HepG2 (cell line): ENCODE measurements at regions not wholly inside any gene's neighbourhood (a gene's known extent, or its start where the extent isn't known, plus 50 kb on each side); places are given as distances from the start of the nearest gene placed in this dataset.

ENCODE experiments used
- ATAC-seq: fragments of 200-7000 bp; cut with Tn5 transposase; 3 replicates; pipeline ENCODE4 v1.9.1; 2020; ENCODE audit warnings: mild to moderate bottlenecking, moderate library complexity
- BruUV-seq: library from RNA; stranded (reverse); fragments of 400-500 nt; replicated peaks from 2 replicates; lab custom pipeline; 2021; lab: Mats Ljungman, UMichigan
- CTCF ChIA-PET: fragments of 300-600 bp; formaldehyde crosslinking; extraction: SDS; loops from one replicate; lab custom pipeline; 2021; ENCODE audit warnings: low total read pairs, inconsistent platforms, low intra/inter-chr PET ratio; lab: Yijun Ruan, JAX
- POLR2A ChIA-PET: fragments of 350-600 bp; sonication (Branson Sonifier 250); formaldehyde crosslinking; loops from one replicate; lab custom pipeline; 2020; ENCODE audit warnings: antibody characterized with exemption, inconsistent platforms; lab: Yijun Ruan, JAX
- DNase-seq: peaks from one replicate; pipeline ENCODE4 v3.0.0-alpha.2; 2015; ENCODE audit warnings: low spot score
- FAIRE-seq: peaks from 3 replicates; lab custom pipeline; 2011; peaks lifted over from hg19 to GRCh38; lab: Jason Lieb, UNC
- H2AFZ ChIP-seq: one replicate; pipeline ENCODE4 v1.6.1; 2011; ENCODE audit warnings: low read length, inconsistent platforms
- H3K27ac ChIP-seq: fragments of 300-600 bp; 3 replicates; pipeline ENCODE4 v1.8.0; 2011; ENCODE audit warnings: mixed run types, mild to moderate bottlenecking, mixed read lengths, low read length, inconsistent platforms; ENCODE audit not compliant: insufficient read depth; ENCODE audit errors: extremely low read length
- H3K27me3 ChIP-seq, 2 experiments: fragments of 200-600 bp in 1 of 2; 2 replicates in 1 of 2; 3 replicates in 1 of 2; pipeline versions ENCODE4 v1.6.0 to v1.8.0; 2011; ENCODE audit warnings: low read length in 2 of 2, mild to moderate bottlenecking in 2 of 2, moderate library complexity in 2 of 2, inconsistent platforms in 1 of 2; ENCODE audit not compliant: insufficient read depth in 2 of 2, control insufficient read depth in 1 of 2
- H3K36me3 ChIP-seq, 2 experiments: fragments of 200-600 bp in 1 of 2; replicated peaks in 1 of 2; 2 replicates in 1 of 2; 3 replicates in 1 of 2; pipeline versions ENCODE4 v1.5.1 to v1.8.0; 2011; ENCODE audit warnings: low read length in 2 of 2, inconsistent platforms in 1 of 2; ENCODE audit not compliant: insufficient read depth in 2 of 2, control insufficient read depth in 1 of 2
- H3K4me1 ChIP-seq: 2 replicates; pipeline ENCODE4 v1.5.1; 2012; ENCODE audit warnings: low read length, inconsistent platforms; ENCODE audit not compliant: insufficient read depth
- H3K4me2 ChIP-seq: 2 replicates; pipeline ENCODE4 v1.6.0; 2011; ENCODE audit warnings: low read depth, low read length, inconsistent platforms
- H3K4me3 ChIP-seq, 3 experiments: fragments of 200-600 bp in 1 of 3; sonication (generic), shearing (Covaris generic) in 1 of 3; replicated peaks in 1 of 3; 2 replicates each; pipeline ENCODE4 v1.5.1; 2011 to 2016; ENCODE audit warnings: low read length in 3 of 3, inconsistent platforms in 2 of 3, low read depth in 2 of 3, mild to moderate bottlenecking in 2 of 3, control low read depth in 1 of 3, mixed read lengths in 1 of 3; ENCODE audit not compliant: insufficient read depth in 1 of 3
- H3K79me2 ChIP-seq: one replicate; pipeline ENCODE4 v1.6.1; 2011; ENCODE audit warnings: low read length, inconsistent platforms; ENCODE audit not compliant: insufficient read depth
- H3K9ac ChIP-seq: 2 replicates; pipeline ENCODE4 v1.6.0; 2011; ENCODE audit warnings: mild to moderate bottlenecking, low read depth, low read length, inconsistent platforms; ENCODE audit not compliant: insufficient read depth
- H3K9me3 ChIP-seq: 2 replicates; pipeline ENCODE4 v1.5.1; 2012; ENCODE audit warnings: mild to moderate bottlenecking, low read length
- H4K20me1 ChIP-seq: 2 replicates; pipeline ENCODE4 v1.6.0; 2011; ENCODE audit warnings: inconsistent platforms, mild to moderate bottlenecking, low read length, moderate library complexity; ENCODE audit not compliant: insufficient read depth
- MAFF ChIP-seq: IDR thresholded peaks from 2 replicates; pipeline ENCODE4 v1.6.1; 2011; ENCODE audit warnings: low read depth, low read length, improper control_type of control experiment
- MAFK ChIP-seq, 2 experiments: IDR thresholded peaks in 1 of 2; conservative IDR thresholded peaks in 1 of 2; 2 replicates each; pipeline ENCODE4 v1.6.1; 2011; ENCODE audit warnings: improper control_type of control experiment in 2 of 2, low read length in 2 of 2
- RAD21 ChIP-seq: fragments of 450-650 bp; formaldehyde crosslinking; IDR thresholded peaks from 2 replicates; pipeline ENCODE4 v1.5.0; 2020; ENCODE audit warnings: mild to moderate bottlenecking
- SUZ12 ChIP-seq: fragments of 150-350 bp; IDR thresholded peaks from 2 replicates; pipeline ENCODE4 v1.6.1; 2014; ENCODE audit warnings: low read depth, low read length
- whole genome bisulfite sequencing: methylation state at CpG from one replicate; pipeline ENCODE4 v1.1.6; 2017; ENCODE audit warnings: low lambda C conversion rate; 5-methylcytosine and 5-hydroxymethylcytosine counted together
- in situ Hi-C: cut with HindIII; loops from 2 replicates; pipeline ENCODE4 v1.10.0; 2017; ENCODE audit warnings: low pct_unique_long_range_greater_than_20kb; ENCODE audit not compliant: extremely low pct_ligation_motif_present
- intact Hi-C: fragments of 100-400 bp; cut with micrococcal nuclease; formaldehyde crosslinking; loops from one replicate; pipeline ENCODE4 v1.10.0; 2022; ENCODE audit not compliant: unreplicated experiment
- TF ChIP-seq, protein P1 (sequence below): IDR thresholded peaks from 2 replicates; pipeline ENCODE4 v1.6.1; 2016; ENCODE audit warnings: low read depth, borderline replicate concordance
- TF ChIP-seq, protein P2 (sequence below): sonication (generic); formaldehyde crosslinking; IDR thresholded peaks from 2 replicates; pipeline ENCODE4 v1.5.1; 2020; ENCODE audit warnings: missing genetic modification reagents, mild to moderate bottlenecking, borderline replicate concordance

DNA sequence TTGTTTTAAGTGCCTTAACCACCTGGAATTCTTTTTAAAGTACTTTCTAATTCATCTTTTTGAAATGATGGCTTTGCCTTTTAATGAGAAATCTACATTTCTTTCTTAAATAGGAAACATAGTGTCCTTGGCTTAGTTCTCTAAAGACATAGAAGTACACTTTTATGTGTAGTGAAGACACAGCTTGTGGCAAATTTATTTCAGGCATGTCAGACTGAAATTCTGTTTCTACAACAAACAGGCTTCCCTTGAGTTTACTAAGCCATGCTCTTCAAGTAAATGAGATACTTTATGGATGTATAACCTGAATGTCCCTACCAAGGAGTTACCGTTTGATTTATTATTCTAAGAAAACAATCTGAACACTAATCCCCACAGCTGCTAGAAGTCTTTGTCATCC, 136.9 kb upstream of the MAGI2 start (continued):
- TF ChIP-seq, protein P1, sequence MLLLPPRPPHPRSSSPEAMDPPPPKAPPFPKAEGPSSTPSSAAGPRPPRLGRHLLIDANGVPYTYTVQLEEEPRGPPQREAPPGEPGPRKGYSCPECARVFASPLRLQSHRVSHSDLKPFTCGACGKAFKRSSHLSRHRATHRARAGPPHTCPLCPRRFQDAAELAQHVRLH (CRISPR knock-in tag), result no peak
- TF ChIP-seq, protein P2, sequence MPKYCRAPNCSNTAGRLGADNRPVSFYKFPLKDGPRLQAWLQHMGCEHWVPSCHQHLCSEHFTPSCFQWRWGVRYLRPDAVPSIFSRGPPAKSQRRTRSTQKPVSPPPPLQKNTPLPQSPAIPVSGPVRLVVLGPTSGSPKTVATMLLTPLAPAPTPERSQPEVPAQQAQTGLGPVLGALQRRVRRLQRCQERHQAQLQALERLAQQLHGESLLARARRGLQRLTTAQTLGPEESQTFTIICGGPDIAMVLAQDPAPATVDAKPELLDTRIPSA (CRISPR knock-in tag), result no peak
- TF ChIP-seq RAD21 (CRISPR knock-in tag), result no peak
- TF ChIP-seq, all 625 proteins: peak for 0

- no peaks in the 10 kb centered on the region for H3K4me1 ChIP-seq
- TF ChIP-seq MAFK (conservative IDR thresholded peaks at IDR 0.05 in 1 of 2, IDR thresholded peaks at IDR 0.05 in 1 of 2; ENCODE audit: low read length in 2 of 2) (peak; percentile 95 to 98), SUZ12 (no peak), MAFF (peak; percentile 97)
- no peaks in the 10 kb centered on the region for H3K9me3 ChIP-seq
- POLR2A ChIA-PET, result no interaction called here
- no peak overlapping the region for H2AFZ ChIP-seq
- BruUV-seq, result no TSS peak
- WGBS, result 25% methylated on average over 2 of the region's 2 CpGs
- FAIRE-seq (no peak), ATAC-seq (no peak), DNase-seq (no peak)
- H3K4me2 ChIP-seq, result no peak overlapping the region
- CTCF ChIA-PET, result no interaction called here
- no peak overlapping the region for H3K27ac ChIP-seq
- no peak overlapping the region for H3K9ac ChIP-seq
- H3K4me3 ChIP-seq, result no peak overlapping the region
- intact Hi-C loops, result no loop called here
- H4K20me1 ChIP-seq, result no peaks in the 10 kb centered on the region
- H3K36me3 ChIP-seq, result no peaks in the 10 kb centered on the region
- in situ Hi-C loops, result no loop called here
- no peaks in the 10 kb centered on the region for H3K79me2 ChIP-seq
- no peaks in the 10 kb centered on the region for H3K27me3 ChIP-seq
These were observed 117.4 kb upstream of the MAGI2 start for GRCh38 chr7:79570903-79571302.
